ENCODE measurements at regions not wholly inside any gene's neighbourhood (a gene's known extent, or its start where the extent isn't known, plus 50 kb on each side); places are given as distances from the start of the nearest gene placed in this dataset.
A peak's percentile ranks its signal among the peaks of the same experiment; 100 is the strongest.
"Not testable (repeated sequence)": the region's sequence is repeated elsewhere in the genome, so short reads cannot be mapped to it uniquely, and the experiment has no call there.

- in situ Hi-C loops (cut with HindIII; ENCODE audit: extremely low pct_ligation_motif_present, low pct_unique_long_range_greater_than_20kb), result no loop called here
- DNase-seq (ENCODE audit: low spot score) (no peak), FAIRE-seq (no peak), ATAC-seq (no peak)
- CTCF ChIA-PET (ENCODE audit: low intra/inter-chr PET ratio, low total read pairs), result no interaction called here
- intact Hi-C loops (cut with micrococcal nuclease; ENCODE audit: unreplicated experiment), result no loop called here
- H3K9ac ChIP-seq (ENCODE audit: insufficient read depth, low read depth, low read length), result no peak overlapping the region
- H3K9me3 ChIP-seq (ENCODE audit: low read length), result peaks cover 42% of the 10 kb centered on the region
- WGBS (ENCODE audit: low lambda C conversion rate), result 3% methylated on average over 2 of the region's 2 CpGs
- H3K4me2 ChIP-seq (ENCODE audit: low read depth, low read length), result no peak overlapping the region
- H4K20me1 ChIP-seq (ENCODE audit: insufficient read depth, low read length), result no peaks in the 10 kb centered on the region
- no peak overlapping the region for H2AFZ ChIP-seq (ENCODE audit: low read length)
- TF ChIP-seq ATF7 (IDR thresholded peaks at IDR 0.05), result no peak
- no peak for TF ChIP-seq ATF7 (CRISPR knock-in tag; IDR thresholded peaks at IDR 0.05)
- TF ChIP-seq ZNF7 (CRISPR knock-in tag; IDR thresholded peaks at IDR 0.05), result no peak
- TF ChIP-seq YEATS2 (CRISPR knock-in tag; IDR thresholded peaks at IDR 0.05; ENCODE audit: borderline replicate concordance), result no peak
- TF ChIP-seq USF2 (IDR thresholded peaks at IDR 0.05; ENCODE audit: low read depth, low read length), result peak; percentile 48; the same call in 1 of the 2 replicates
- no peak for TF ChIP-seq USF2 (CRISPR knock-in tag; IDR thresholded peaks at IDR 0.05; ENCODE audit: borderline replicate concordance)
- peak; percentile 89 for TF ChIP-seq RAD51 (IDR thresholded peaks at IDR 0.05; ENCODE audit: borderline replicate concordance)
- TF ChIP-seq NR2F6 (IDR thresholded peaks at IDR 0.05), result no peak
- no peak for TF ChIP-seq NR2F6 (CRISPR knock-in tag; IDR thresholded peaks at IDR 0.05)
- no peaks in the 10 kb centered on the region for H3K36me3 ChIP-seq (replicated peaks in 1 of 2; ENCODE audit: control insufficient read depth in 1 of 2, insufficient read depth in 2 of 2, low read length in 2 of 2)
- POLR2A ChIA-PET, result no interaction called here
- H3K27ac ChIP-seq (ENCODE audit: extremely low read length, insufficient read depth, low read length), result no peak overlapping the region
- no TSS peak for BruUV-seq (replicated peaks)
- no peaks in the 10 kb centered on the region for H3K4me1 ChIP-seq (ENCODE audit: insufficient read depth, low read length)
- H3K27me3 ChIP-seq (ENCODE audit: control insufficient read depth in 1 of 2, insufficient read depth in 2 of 2, low read length in 2 of 2), result no peaks in the 10 kb centered on the region
- H3K4me3 ChIP-seq (replicated peaks in 1 of 3; ENCODE audit: insufficient read depth in 1 of 3, low read depth in 2 of 3, low read length in 3 of 3), result no peak overlapping the region
- no peaks in the 10 kb centered on the region for H3K79me2 ChIP-seq (ENCODE audit: insufficient read depth, low read length)
Observed at GRCh38 chr6:121635355-121635754, 199.9 kb downstream of the GJA1 start.

GRCh38 chr6:121636217-121636616 is 200.8 kb downstream of the GJA1 start:
- POLR2A ChIA-PET; H3K4me3 ChIP-seq (replicated peaks in 1 of 3; ENCODE audit: insufficient read depth in 1 of 3, low read depth in 2 of 3, low read length in 3 of 3); H3K9ac ChIP-seq (ENCODE audit: insufficient read depth, low read depth, low read length); CTCF ChIA-PET (ENCODE audit: low intra/inter-chr PET ratio, low total read pairs); H3K79me2 ChIP-seq (ENCODE audit: insufficient read depth, low read length); H3K27me3 ChIP-seq (ENCODE audit: control insufficient read depth in 1 of 2, insufficient read depth in 2 of 2, low read length in 2 of 2); H2AFZ ChIP-seq (ENCODE audit: low read length); H3K4me2 ChIP-seq (ENCODE audit: low read depth, low read length); DNase-seq (ENCODE audit: low spot score); FAIRE-seq; H3K36me3 ChIP-seq (replicated peaks in 1 of 2; ENCODE audit: control insufficient read depth in 1 of 2, insufficient read depth in 2 of 2, low read length in 2 of 2); H3K27ac ChIP-seq (ENCODE audit: extremely low read length, insufficient read depth, low read length); H4K20me1 ChIP-seq (ENCODE audit: insufficient read depth, low read length); ATAC-seq; BruUV-seq (replicated peaks); in situ Hi-C loops (cut with HindIII; ENCODE audit: extremely low pct_ligation_motif_present, low pct_unique_long_range_greater_than_20kb); H3K4me1 ChIP-seq (ENCODE audit: insufficient read depth, low read length); intact Hi-C loops (cut with micrococcal nuclease; ENCODE audit: unreplicated experiment): not testable (repeated sequence)
- peaks cover 35% of the 10 kb centered on the region for H3K9me3 ChIP-seq (ENCODE audit: low read length)
- 5% methylated on average over 2 of the region's 2 CpGs for WGBS (ENCODE audit: low lambda C conversion rate)
